OCI-LY3 (cell line): ENCODE measurements at regions not wholly inside any gene's neighbourhood (a gene's known extent, or its start where the extent isn't known, plus 50 kb on each side); places are given as distances from the start of the nearest gene placed in this dataset.

ENCODE experiments used
- H2AFZ ChIP-seq: fragments of 200-600, 300-600 bp; shearing (Covaris generic); 2 replicates; pipeline ENCODE4 v1.6.0; 2014; ENCODE audit warnings: antibody characterized with exemption, low read depth, low read length
- H3K27ac ChIP-seq: fragments of 200-600, 300-600 bp; sonication (generic); 2 replicates; pipeline ENCODE4 v1.5.1; 2014; ENCODE audit warnings: mild to moderate bottlenecking, low read length, moderate library complexity, mixed read lengths
- H3K27me3 ChIP-seq: fragments of 200-600, 300-600 bp; sonication (generic); 2 replicates; pipeline ENCODE4 v1.6.1; 2014; ENCODE audit warnings: low read depth, low read length, mixed read lengths
- H3K36me3 ChIP-seq: fragments of 200-600, 300-600 bp; sonication (generic); replicated peaks from 2 replicates; pipeline ENCODE3; 2014; ENCODE audit warnings: low read depth, low read length, mixed read lengths
- H3K4me1 ChIP-seq: fragments of 300-600, 200-600 bp; sonication (generic); 2 replicates; pipeline ENCODE4 v1.6.1; 2014; ENCODE audit warnings: low read length, mixed read lengths
- H3K4me2 ChIP-seq: fragments of 200-600, 300-600 bp; sonication (generic); 2 replicates; pipeline ENCODE4 v1.6.1; 2014; ENCODE audit warnings: low read length, mixed read lengths
- H3K4me3 ChIP-seq: fragments of 300-600, 200-600 bp; sonication (generic); 2 replicates; pipeline ENCODE4 v1.5.1; 2014; ENCODE audit warnings: antibody characterized with exemption, mild to moderate bottlenecking, low read length, moderate library complexity
- H3K79me2 ChIP-seq: fragments of 300-600, 200-600 bp; shearing (Covaris generic); 2 replicates; pipeline ENCODE4 v1.6.1; 2014; ENCODE audit warnings: mild to moderate bottlenecking, low read length, mixed read lengths
- H3K9ac ChIP-seq: fragments of 300-600, 200-600 bp; shearing (Covaris generic); 2 replicates; pipeline ENCODE4 v1.6.0; 2014; ENCODE audit warnings: mild to moderate bottlenecking, low read length, moderate library complexity
- H3K9me3 ChIP-seq: fragments of 200-600, 300-600 bp; shearing (Covaris generic); 2 replicates; pipeline ENCODE4 v1.6.1; 2014; ENCODE audit warnings: low read length, mixed read lengths; ENCODE audit not compliant: insufficient read depth
- H4K20me1 ChIP-seq: fragments of 200-600, 300-600 bp; sonication (generic); 2 replicates; pipeline ENCODE4 v1.6.1; 2016; ENCODE audit warnings: low read length, mixed read lengths; ENCODE audit not compliant: insufficient read depth
- EZH2phosphoT487 ChIP-seq: fragments of 200-600 bp; shearing (Covaris generic); IDR thresholded peaks from 2 replicates; pipeline ENCODE4 v1.6.1; 2018; ENCODE audit warnings: antibody characterized with exemption, mixed run types, low read depth
- TF ChIP-seq, protein P1 (sequence below): fragments of 200-600, 300-600 bp; sonication (generic); IDR thresholded peaks from 2 replicates; pipeline ENCODE4 v1.5.1; 2014; ENCODE audit warnings: antibody characterized with exemption, low read length, low read depth

DNA sequence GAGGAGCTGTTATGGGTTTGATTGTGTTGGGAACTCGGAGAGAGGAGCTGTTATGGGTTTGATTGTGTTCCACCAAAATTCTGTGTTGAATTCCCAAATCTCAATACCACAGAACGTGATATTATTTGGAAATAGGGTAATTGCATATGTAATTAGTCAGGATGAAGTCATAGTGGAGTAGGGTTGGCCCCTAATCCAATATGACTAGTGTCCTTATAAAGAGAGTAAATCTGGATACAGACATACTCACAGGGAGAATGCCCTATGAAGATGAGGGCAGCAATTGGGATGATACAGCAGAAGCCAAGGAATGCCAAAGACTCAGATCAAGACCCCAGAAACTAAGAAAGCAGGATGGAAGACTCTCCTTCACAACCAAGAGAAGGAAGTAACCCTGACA, 1023.2 kb upstream of the ZEB2 start:
- H3K27me3 ChIP-seq: no peaks in the 10 kb centered on the region
- H3K4me1 ChIP-seq: no peaks in the 10 kb centered on the region
- TF ChIP-seq EZH2phosphoT487: no peak
- TF ChIP-seq, protein P1, sequence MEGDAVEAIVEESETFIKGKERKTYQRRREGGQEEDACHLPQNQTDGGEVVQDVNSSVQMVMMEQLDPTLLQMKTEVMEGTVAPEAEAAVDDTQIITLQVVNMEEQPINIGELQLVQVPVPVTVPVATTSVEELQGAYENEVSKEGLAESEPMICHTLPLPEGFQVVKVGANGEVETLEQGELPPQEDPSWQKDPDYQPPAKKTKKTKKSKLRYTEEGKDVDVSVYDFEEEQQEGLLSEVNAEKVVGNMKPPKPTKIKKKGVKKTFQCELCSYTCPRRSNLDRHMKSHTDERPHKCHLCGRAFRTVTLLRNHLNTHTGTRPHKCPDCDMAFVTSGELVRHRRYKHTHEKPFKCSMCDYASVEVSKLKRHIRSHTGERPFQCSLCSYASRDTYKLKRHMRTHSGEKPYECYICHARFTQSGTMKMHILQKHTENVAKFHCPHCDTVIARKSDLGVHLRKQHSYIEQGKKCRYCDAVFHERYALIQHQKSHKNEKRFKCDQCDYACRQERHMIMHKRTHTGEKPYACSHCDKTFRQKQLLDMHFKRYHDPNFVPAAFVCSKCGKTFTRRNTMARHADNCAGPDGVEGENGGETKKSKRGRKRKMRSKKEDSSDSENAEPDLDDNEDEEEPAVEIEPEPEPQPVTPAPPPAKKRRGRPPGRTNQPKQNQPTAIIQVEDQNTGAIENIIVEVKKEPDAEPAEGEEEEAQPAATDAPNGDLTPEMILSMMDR: no peak
- no peaks in the 10 kb centered on the region for H3K36me3 ChIP-seq
- H4K20me1 ChIP-seq: no peaks in the 10 kb centered on the region
- H3K9me3 ChIP-seq: no peaks in the 10 kb centered on the region
- no peak overlapping the region for H3K9ac ChIP-seq
- H3K79me2 ChIP-seq: no peaks in the 10 kb centered on the region
- H3K4me2 ChIP-seq: no peak overlapping the region
- H3K27ac ChIP-seq: no peak overlapping the region
- no peak overlapping the region for H2AFZ ChIP-seq
- no peak overlapping the region for H3K4me3 ChIP-seq

DNA sequence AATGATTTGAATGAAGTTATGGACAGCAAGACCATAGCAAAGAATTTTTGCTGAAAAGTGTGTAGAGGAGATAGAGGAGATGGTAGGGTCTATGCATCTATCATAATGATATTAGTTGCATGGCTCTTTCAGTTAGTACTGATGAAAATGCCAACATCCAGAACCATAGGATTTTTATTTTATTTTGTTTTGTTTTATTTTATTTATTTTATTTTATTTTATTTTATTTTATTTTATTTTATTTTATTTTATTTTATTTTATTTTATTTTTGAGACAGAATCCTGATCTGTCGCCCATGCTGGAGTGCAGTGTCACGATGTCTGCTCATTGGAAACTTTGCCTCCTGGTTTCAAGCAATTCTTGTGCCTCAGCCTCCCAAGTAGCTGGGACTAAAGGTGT, 1021.1 kb upstream of the ZEB2 start:
- H3K9ac ChIP-seq: no peak overlapping the region
- H3K4me3 ChIP-seq: no peak overlapping the region
- no peaks in the 10 kb centered on the region for H3K79me2 ChIP-seq
- no peak overlapping the region for H3K4me2 ChIP-seq
- no peaks in the 10 kb centered on the region for H3K27me3 ChIP-seq
- TF ChIP-seq, protein P1: no peak
- no peak for TF ChIP-seq EZH2phosphoT487
- H4K20me1 ChIP-seq: no peaks in the 10 kb centered on the region
- no peak overlapping the region for H2AFZ ChIP-seq
- no peaks in the 10 kb centered on the region for H3K36me3 ChIP-seq
- no peak overlapping the region for H3K27ac ChIP-seq
- H3K9me3 ChIP-seq: no peaks in the 10 kb centered on the region
- no peaks in the 10 kb centered on the region for H3K4me1 ChIP-seq

DNA sequence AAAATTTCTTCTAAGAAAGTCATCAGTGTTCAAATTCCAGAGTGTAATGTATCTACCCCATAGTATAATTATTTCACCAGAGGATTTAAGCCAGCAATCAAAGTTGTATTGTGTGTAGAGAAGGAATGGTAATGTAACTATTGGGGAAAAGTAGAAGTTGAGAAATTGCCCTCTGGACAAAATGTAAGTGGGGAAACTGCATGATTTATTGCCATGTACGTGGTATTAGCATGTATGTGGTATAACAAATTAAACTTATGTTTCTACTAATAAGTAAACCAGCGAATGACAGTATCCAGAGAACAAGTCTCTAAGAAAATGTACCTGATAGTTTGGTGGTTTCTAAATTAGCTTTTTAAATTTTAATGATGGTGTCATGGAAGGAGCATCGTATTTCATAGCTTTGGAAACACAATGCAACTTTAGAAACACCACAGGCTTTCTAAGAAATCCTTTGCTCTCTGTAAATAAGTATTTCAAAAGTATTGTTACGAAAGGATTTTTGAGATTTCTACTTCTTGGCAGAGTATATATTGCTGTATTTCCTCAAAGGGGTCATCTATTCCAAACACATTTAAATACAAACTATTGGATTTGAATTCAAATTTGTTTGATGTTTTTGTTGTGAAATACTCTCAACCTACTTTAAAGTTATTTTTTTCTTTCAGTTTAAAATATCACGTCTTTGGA, 1018.9 kb upstream of the ZEB2 start:
- no peak for TF ChIP-seq EZH2phosphoT487
- TF ChIP-seq, protein P1: no peak

DNA sequence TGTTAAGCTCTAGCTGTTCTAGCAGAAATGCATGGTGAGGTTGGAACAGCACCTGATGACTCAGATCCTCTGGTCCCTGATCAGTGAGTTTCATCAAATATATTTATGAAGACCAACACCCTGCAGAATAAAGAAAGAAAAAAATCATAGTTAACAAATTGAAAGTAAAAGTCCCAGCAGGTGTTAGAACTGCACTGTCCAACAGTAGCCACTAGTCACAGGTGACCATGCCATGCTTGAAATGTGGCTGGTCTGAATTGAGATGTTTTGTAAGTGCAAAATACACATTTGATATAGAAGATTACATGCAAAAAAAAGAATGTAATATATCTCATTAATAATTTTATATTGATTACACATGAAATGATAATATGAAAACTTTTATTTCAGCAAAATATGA, 1010.7 kb upstream of the ZEB2 start:
- TF ChIP-seq, protein P1: no peak
- no peak for TF ChIP-seq EZH2phosphoT487
- H3K36me3 ChIP-seq: no peaks in the 10 kb centered on the region
- H2AFZ ChIP-seq: no peak overlapping the region
- no peaks in the 10 kb centered on the region for H3K4me1 ChIP-seq
- no peaks in the 10 kb centered on the region for H3K27me3 ChIP-seq
- H3K79me2 ChIP-seq: no peaks in the 10 kb centered on the region
- no peak overlapping the region for H3K27ac ChIP-seq
- no peak overlapping the region for H3K4me2 ChIP-seq
- H3K9me3 ChIP-seq: no peaks in the 10 kb centered on the region
- no peak overlapping the region for H3K9ac ChIP-seq
- no peak overlapping the region for H3K4me3 ChIP-seq
- H4K20me1 ChIP-seq: no peaks in the 10 kb centered on the region

More for the DNA sequence above, 1018.9 kb upstream of the ZEB2 start:
- Histone ChIP-seq H3K27me3 (no peaks in the 10 kb centered on the region), H3K9ac (no peak overlapping the region), H4K20me1 (no peaks in the 10 kb centered on the region), H3K9me3 (no peaks in the 10 kb centered on the region), H3K4me2 (no peak overlapping the region), H2AFZ (no peak overlapping the region), H3K4me1 (no peaks in the 10 kb centered on the region), H3K4me3 (no peak overlapping the region), H3K79me2 (no peaks in the 10 kb centered on the region), H3K36me3 (no peaks in the 10 kb centered on the region), H3K27ac (no peak overlapping the region)
